Activated CD4-positive, alpha-beta T cell treated with anti-CD3 and anti-CD28 coated beads for 4 hours (primary cell): ENCODE measurements at regions not wholly inside any gene's neighbourhood (a gene's known extent, or its start where the extent isn't known, plus 50 kb on each side); places are given as distances from the start of the nearest gene placed in this dataset.

Source experiments
- DNase-seq, 2 donors: peaks; one replicate each; pipeline ENCODE4 v3.0.0-alpha.2; 2020

- DNase-seq, result no peak
Observed at GRCh38 chr5:89282554-89283510, 399.8 kb upstream of the MEF2C start.

GRCh38 chr5:89281766-89282553 lies 399.0 kb upstream of the MEF2C start:
- DNase-seq, result no peak

DNA sequence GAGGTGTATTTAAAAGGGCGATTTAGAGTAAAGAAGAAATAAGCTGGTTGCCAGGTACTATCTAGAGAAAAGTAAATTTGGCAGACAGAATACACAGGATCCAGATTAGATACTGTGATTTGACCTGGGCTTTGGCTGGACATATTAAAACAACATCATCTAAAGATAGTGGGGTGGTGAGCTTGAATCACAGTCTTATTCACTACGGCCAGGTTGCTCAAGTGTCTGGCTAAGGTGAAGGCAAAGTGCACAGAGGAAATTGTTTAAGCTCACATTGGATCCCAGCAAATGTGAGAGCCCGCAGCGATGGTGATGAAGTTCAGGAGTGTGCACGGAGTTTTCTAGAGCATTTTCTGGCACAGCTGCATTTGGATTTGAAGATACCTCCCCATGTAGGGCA lies 398.2 kb upstream of the MEF2C start:
- no peak for DNase-seq

DNA sequence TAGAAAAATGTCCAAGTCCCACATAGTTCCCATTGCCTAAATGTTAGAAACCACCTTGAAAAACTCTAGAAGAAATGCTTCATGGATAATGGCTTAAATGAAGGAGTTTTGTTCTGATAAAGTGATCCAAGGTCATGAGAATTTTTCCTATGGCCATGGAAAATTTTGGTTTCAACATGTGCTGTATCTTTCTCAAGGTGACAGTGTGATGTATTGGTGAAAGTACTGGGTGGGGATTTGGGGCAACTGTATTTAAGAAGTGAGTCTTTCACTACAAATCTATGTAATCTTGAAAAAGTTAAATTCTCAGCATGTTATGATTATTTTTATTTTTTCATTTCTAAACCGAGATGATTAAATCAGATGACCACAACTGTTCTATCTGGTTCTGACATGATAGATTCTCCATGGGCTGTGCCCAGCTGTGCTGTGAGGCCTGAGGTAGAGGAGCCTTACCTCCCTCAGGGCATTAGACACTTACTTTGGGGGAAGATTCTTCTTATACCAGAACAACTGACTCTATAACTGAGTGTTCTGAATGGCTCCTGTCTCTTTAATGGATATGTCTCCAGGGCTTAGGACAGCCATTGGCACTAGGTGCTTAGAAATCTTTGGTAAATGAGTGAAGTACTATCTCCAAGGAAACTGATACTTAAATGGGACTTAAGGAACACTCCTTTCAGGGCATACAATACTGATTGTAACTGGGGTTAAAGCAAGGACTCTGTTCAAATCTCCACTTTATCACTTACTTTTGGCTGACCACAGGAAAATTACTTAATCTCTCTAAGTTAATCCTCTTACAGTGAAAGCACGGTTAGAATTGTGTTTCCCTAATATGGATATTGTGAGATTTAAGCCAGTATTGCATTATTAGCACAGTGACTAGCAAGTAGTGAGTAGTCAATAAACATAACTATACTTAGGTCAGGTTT lies 397.4 kb upstream of the MEF2C start:
- no peak for DNase-seq

DNA sequence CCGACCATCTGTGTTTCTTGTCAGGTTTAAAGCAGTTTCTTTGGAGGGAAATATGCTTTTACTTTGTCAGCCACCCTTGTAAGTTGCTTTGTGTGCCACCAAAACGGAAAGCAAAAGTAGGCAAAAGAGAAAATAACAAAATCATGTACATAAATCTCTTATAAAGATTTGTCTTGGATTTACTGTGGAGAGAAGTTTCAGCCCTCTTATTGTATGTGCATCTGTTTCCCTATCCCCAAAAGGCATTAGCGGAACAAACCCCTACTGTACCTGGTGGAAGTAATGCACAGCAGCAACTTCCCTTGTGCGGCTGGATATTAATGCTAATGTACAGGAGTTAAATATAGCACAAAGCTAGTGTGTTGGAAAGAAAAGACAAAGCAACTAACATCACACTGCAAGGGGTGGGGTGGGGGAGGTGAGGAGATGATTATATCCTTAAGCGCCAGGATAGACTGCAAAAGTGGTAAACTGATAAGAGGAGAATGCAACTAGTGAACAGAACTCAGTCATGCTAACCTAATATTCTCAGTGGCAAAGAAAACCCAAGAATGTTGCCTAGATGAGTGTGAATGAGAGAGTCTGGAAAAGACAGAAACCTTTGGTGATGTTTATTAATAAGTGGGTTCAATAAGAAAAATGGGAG lies 396.5 kb upstream of the MEF2C start:
- no peak for DNase-seq

GRCh38 chr5:89277816-89278215 lies 394.8 kb upstream of the MEF2C start:
- DNase-seq, result no peak

DNA sequence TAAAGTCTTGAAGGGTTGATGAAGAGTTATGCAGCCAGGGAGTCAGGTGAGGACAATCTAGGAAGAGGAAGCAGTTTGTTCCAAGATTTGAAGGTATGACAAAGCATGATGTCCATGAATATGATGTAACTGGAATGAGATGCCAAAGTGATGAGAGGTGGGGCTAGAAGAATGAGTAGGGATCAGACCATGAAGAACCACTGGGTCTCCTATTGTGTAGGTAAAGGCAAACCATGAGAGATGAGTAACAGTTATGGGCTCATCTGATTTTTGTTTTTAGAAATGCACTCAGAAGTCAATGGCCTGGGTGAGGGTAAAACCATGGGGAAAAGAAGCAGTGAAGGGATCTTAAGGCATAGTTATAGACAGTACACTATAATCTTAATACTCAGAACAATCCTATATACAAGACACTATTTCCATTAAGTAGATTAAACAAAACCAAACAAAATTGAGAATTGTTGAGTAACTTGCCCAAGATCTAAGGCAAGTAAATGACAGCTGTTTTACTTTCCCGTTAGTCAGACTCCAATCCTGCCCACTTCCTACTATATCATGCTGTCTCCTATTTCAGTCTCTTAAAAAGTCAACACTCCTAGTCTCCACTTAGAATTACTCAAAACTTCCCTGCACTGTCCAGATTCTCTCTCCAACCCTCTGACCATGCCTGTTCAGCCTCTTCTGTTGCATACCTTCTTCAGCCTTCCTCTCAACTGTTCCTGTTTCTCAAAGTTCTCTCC lies 393.8 kb upstream of the MEF2C start:
- DNase-seq, result no peak

DNA sequence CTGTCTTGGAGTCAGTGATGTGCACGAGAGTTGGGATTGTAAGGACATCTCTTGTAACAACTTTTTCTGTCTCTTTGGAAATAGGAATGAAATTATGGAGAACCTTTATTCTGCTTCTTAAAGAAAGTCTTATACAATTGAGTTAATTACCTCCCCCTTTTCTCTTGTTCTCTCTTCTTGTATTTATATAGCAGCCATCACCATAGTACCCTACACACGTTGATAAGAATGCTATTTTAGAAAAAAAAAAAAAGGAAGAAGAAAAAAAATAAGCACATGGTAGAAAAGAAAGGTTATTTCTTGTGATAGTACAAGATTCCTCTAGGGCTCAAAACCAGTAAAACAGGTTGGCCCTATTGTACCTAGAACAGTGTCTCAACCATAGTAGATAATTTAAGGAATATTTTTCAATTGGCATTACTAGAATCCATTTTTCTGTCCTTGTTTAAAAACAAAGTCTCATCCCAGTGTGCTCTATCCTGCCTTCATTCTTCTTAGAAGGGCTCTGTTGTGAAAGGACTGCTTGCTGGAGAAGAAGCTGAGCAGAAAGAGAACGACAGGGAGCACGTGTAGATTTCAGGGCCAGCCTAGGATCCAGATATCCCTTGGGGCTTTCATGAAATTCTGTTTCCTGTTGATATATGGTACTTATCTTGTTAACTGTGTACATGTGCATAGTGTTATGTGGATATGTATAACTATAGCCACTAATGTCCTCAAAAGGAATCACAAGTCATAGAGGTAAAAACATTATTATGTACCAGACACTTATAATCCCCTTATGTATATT lies 392.3 kb upstream of the MEF2C start:
- no peak for DNase-seq

- no peak for DNase-seq
Observed at GRCh38 chr5:89273289-89273688, 390.3 kb upstream of the MEF2C start.

DNA sequence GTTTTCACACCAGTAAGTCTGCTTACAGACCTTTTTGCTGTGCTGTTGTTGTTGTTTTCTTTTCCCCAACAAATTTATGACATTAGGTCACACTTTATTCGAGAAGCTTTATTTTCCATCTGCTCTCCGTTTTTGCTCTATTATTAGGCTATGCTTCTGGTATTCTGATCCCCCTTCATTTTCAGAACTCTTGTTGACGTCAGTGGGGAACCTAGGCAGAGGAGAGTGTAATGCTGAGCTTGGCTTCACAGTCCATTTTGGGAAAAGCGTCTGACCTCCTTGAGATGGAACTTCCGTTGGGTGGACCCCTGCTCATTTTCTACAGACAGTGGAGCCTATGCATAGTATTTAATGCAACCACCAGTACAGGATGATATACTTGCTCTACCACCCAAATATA lies 387.9 kb upstream of the MEF2C start:
- no peak for DNase-seq

DNA sequence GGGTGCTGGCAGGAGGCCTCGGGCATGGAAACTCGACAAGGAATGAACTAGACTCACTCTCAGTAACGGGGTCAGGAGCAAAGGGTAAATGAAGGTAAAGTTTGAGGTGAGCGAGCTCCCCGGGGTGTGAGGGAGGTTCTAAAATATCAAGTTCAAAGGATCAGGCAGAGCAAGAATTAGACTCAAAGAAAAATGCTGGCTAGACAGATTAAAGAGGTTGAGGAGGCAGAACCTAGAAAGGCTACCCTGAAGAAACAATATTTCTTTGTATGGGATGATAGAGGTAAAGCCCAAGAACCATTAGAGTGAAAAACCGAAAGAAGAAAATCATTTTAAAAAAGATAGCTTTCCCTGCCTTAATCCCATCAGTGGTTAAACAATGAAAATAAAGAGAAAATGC lies 386.7 kb upstream of the MEF2C start:
- DNase-seq, result no peak

GRCh38 chr5:89268460-89268859 lies 385.5 kb upstream of the MEF2C start:
- DNase-seq, result no peak

DNA sequence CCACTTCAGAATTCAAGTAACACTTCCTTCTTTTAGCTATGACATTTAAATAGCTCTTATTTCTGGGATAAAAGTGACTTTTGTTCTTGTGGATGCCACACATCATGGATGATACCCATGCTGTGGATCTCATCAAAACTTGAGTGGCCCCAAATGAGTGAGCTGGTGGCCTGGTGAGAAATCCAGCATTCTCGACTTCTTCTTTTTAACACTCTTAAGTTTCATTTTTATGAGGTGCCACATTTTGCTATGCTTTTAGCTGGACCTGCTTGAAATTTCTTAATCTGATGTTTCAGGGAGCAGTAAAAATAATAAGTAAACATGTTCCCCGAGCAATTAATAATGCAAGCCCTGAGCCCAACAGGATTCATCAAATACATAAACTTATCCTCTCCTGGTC lies 384.8 kb upstream of the MEF2C start:
- no peak for DNase-seq

DNA sequence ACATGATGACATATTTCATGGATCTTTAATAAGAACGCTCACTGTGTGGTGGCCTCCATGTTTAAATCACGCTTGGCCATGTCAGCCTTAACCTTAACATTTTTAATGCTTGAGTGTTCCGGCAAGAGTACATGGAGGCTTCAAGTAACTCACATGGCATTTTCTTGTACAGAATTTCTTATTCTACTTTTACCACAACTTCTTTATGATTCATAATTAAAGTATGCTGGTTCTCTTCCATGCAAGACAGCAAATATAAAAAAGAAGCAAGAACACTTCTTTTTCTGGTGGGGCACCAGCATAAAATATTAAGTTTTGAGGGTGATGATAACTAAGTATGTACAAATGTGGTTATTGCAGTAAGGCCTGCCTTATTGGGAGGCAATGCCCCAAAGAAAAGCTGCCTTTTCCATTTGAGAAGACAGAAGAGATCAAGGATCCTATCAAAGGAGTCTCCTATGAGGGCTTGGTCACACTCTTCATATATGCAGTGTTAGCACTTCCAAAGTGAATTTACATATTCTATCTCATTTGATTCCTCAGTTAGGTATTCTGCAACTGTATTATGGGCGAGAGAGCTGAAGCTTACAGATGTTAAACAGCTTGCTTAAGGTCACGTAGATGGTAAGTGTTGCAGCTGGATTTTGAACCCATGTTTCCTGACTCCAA lies 382.7 kb upstream of the MEF2C start:
- DNase-seq, result no peak

- DNase-seq, result no peak
Observed at GRCh38 chr5:89263846-89264245, 380.9 kb upstream of the MEF2C start.

DNA sequence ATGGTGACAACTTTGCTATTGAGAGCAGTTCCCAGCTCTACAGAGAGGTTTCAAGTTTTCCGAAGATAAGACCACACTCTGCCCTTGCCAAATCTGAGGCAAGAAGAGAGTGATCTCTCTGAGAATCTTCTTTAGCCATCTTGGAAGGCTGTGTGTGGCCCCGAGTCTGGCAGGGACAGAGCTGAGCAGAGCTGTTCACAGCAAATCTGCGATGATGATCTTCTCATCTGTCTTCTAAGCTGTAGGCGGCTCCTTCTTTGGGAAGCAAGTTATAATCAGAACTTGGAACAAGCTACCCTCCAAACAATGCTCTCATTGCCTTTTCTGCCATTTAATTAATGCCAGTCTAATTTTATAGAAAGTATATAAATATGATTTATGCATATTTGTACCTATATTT lies 379.0 kb upstream of the MEF2C start:
- no peak for DNase-seq

DNA sequence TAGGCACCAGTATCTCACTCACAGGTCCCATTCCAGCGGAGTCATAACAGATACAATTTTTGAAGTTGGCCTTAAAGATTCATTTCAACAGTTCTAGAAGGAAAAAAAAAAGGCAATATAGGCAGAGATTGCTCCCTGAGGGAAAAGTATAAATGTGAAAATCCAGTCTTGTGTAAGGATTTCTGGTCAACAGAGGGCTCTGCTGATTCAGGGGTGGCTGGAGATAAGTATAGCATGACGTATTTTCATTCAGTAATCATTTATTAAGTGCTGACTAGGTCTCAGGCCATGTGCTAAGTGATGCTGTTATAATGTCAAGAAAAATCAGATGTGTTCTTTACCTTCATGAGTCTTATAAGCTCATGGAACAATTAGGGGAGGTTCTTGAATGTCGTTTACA lies 377.3 kb upstream of the MEF2C start:
- no peak for DNase-seq

- no peak for DNase-seq
Observed at GRCh38 chr5:89255845-89256463, 373.0 kb upstream of the MEF2C start.

DNA sequence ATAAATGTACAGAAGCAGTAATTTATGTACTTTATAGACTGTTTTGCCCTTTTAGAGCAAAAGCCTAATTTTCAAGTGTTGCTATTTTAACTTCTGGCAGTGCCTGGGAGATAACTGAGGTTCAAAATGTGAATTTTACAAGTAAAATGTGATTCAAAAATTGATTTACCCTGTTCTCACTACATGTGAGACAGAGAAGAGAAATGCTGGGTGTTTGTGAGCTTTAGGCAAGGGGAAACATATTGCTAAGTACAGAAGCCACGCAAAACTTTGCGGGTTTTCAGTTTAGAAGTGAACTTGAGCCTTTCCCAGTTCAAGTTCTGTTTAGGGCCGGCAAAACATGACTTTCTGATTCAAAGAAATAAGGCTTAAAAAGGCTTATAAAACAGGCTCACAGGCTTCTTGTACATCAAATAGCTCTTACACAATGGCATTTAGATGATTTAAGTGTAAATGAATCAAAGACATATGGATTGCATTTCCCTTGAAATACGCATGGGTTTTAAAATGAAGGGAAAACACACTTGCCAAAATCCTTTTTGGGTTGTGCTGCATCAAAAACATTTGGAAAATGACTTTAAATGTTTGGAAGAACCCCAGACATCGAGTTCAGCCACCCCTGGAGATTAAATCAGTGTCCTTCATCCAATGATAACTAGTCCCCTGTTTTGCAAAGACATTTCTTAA lies 370.8 kb upstream of the MEF2C start:
- DNase-seq, result no peak
